Left lung (tissue), 4 donors: ENCODE measurements at regions not wholly inside any gene's neighbourhood (a gene's known extent, or its start where the extent isn't known, plus 50 kb on each side); places are given as distances from the start of the nearest gene placed in this dataset.

ENCODE experiments used
- ATAC-seq: fragments of 200-7000 bp; cut with Tn5 transposase; one replicate; pipeline ENCODE4 v1.9.1; 2020; ENCODE audit warnings: moderate library complexity
- DNase-seq, 4 donors: peaks; one replicate each; pipeline ENCODE4 v3.0.0-alpha.2; 2013 to 2020
- H3K27ac ChIP-seq, 2 donors: fragments of 200-600 bp; sonication (generic) in 1 of 2; one replicate each; pipeline versions ENCODE4 v1.5.0 to v1.8.0; 2020 to 2021
- H3K27me3 ChIP-seq, 2 donors: fragments of 200-600 bp; sonication (generic) in 1 of 2; one replicate each; pipeline versions ENCODE4 v1.5.0 to v1.8.0; 2020 to 2021
- H3K36me3 ChIP-seq, 2 donors: fragments of 200-600 bp; sonication (generic) in 1 of 2; one replicate each; pipeline versions ENCODE4 v1.5.0 to v1.8.0; 2020 to 2021
- H3K4me1 ChIP-seq, 2 donors: fragments of 200-600 bp; one replicate each; pipeline ENCODE4 v1.8.0; 2021
- H3K4me3 ChIP-seq, 2 donors: fragments of 200-600 bp; sonication (generic) in 1 of 2; one replicate each; pipeline versions ENCODE4 v1.5.0 to v1.8.0; 2020 to 2021; ENCODE audit warnings: mild to moderate bottlenecking in 1 of 2
- H3K9me3 ChIP-seq, 2 donors: fragments of 200-600 bp; sonication (generic) in 1 of 2; one replicate each; pipeline versions ENCODE4 v1.5.0 to v1.8.0; 2020 to 2021
- CTCF ChIP-seq, 2 donors: fragments of 200-600 bp; sonication (generic) in 1 of 2; IDR thresholded peaks; one replicate each; pipeline versions ENCODE4 v1.5.0 to v1.8.0; 2021; ENCODE audit warnings: antibody characterized with exemption in 2 of 2
- intact Hi-C, 2 donors: fragments of 100-400 bp; cut with DNase I; formaldehyde crosslinking; loops; one replicate each; pipeline versions ENCODE4 v1.11.2 to v1.14.2; 2022
- donor health status: DM: no; HTN: yes; CAD: no.
- donor health status: DM: no; HTN: no; CAD: no.

DNA sequence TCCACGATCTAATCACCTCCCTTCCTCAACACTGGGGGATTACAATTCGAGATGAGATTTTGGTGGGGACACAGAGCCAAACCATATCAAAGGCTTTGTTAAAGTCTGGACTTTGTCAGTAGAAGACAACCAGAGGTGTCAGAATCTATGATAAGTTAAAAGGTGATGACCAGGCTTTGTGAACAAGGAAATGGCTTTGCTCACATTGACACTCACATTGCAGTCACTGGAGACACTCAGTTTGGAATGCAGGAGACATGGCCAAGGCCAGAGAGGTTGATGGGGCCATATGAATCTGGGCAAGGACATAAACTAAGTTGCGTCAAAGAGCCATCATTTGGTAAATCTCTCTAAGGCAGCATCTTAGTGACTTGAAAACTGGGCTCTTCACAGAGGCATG is 678.2 kb upstream of the FSHR start:
- Histone ChIP-seq H3K27me3 (no peaks in the 10 kb centered on the region), H3K4me3 (no peak overlapping the region), H3K36me3 (no peaks in the 10 kb centered on the region), H3K27ac (no peak overlapping the region), H3K4me1 (no peaks in the 10 kb centered on the region), H3K9me3 (peaks cover 0 to 3% of the 10 kb centered on the region in 2 donors)
- intact Hi-C loops = no loop called here
- no peak for TF ChIP-seq CTCF (IDR thresholded peaks at IDR 0.05)
- ATAC-seq (no peak), DNase-seq (no peak)

- ATAC-seq = no peak
- Histone ChIP-seq H3K4me3 (no peak overlapping the region), H3K4me1 (no peaks in the 10 kb centered on the region), H3K27me3 (no peaks in the 10 kb centered on the region), H3K36me3 (no peaks in the 10 kb centered on the region), H3K9me3 (peaks cover 0 to 5% of the 10 kb centered on the region in 2 donors), H3K27ac (no peak overlapping the region)
- DNase-seq = peak in 1 of 4 donors; percentile 20
- intact Hi-C loops = no loop called here
- TF ChIP-seq CTCF (IDR thresholded peaks at IDR 0.05) = no peak
Measured at GRCh38 chr2:49831698-49832367, 677.5 kb upstream of the FSHR start.

DNA sequence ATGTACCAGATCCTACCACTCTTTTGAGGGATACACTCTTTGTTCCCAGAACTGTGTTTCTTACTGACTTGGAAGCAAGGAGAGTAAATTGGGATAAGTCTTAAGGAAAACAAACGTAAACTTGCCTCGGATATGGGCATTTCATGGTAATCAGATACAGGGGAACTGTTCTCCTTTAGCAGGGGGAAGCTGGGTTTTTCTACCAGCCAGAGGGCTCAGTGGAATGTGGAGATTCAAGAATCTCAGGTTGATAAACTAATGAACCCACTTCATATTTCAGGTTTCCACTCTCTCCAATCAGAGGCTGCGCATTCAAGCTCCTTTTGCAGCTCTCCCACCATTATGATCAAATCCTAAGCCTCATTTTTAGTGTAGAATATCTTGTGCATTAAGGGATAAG is 676.5 kb upstream of the FSHR start:
- ATAC-seq (no peak), DNase-seq (peak in 1 of 4 donors; percentile 44)
- H3K4me1 ChIP-seq = no peaks in the 10 kb centered on the region
- H3K36me3 ChIP-seq = no peaks in the 10 kb centered on the region
- intact Hi-C loops = no loop called here
- peaks cover 0 to 5% of the 10 kb centered on the region in 2 donors for H3K9me3 ChIP-seq
- no peaks in the 10 kb centered on the region for H3K27me3 ChIP-seq
- no peak for TF ChIP-seq CTCF (IDR thresholded peaks at IDR 0.05)
- H3K27ac ChIP-seq = no peak overlapping the region
- H3K4me3 ChIP-seq = no peak overlapping the region

GRCh38 chr2:49827366-49827765 is 673.1 kb upstream of the FSHR start:
- DNase-seq (peak in 1 of 4 donors; percentile 13), ATAC-seq (no peak)
- Histone ChIP-seq H3K4me3 (no peak overlapping the region), H3K27me3 (no peaks in the 10 kb centered on the region), H3K4me1 (no peaks in the 10 kb centered on the region), H3K27ac (no peak overlapping the region), H3K36me3 (no peaks in the 10 kb centered on the region), H3K9me3 (peaks cover 0 to 28% of the 10 kb centered on the region in 2 donors)
- no peak for TF ChIP-seq CTCF (IDR thresholded peaks at IDR 0.05)
- intact Hi-C loops = no loop called here

DNA sequence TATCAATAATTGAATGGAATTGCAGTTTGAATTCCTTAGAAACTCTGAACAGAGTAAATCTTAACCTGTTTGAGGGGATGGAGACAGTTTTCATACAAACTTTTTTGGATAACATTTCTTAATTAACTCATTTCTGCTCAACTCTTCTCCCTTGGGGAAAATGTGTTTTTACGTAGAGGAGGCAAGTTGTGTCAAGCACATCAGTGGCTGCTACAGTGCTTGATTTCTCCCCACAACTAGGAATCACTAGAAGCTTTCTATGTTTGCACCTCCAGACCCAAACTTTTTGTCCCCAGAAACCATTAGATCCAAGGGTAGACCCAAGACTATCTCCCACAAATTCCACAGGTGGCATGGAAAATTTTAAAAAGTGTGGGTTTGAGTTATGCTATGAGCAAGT is 658.9 kb upstream of the FSHR start:
- no peaks in the 10 kb centered on the region for H3K9me3 ChIP-seq
- H3K4me1 ChIP-seq = no peaks in the 10 kb centered on the region
- no peaks in the 10 kb centered on the region for H3K27me3 ChIP-seq
- H3K27ac ChIP-seq = no peak overlapping the region
- no peak overlapping the region for H3K4me3 ChIP-seq
- ATAC-seq (no peak), DNase-seq (no peak)
- H3K36me3 ChIP-seq = no peaks in the 10 kb centered on the region
- intact Hi-C loops = no loop called here
- TF ChIP-seq CTCF (IDR thresholded peaks at IDR 0.05) = no peak
